Endothelial cell (in vitro differentiated cells): ENCODE measurements at regions not wholly inside any gene's neighbourhood (a gene's known extent, or its start where the extent isn't known, plus 50 kb on each side); places are given as distances from the start of the nearest gene placed in this dataset.

Experiments used
- DNase-seq: peaks from one replicate; pipeline ENCODE4 v3.0.0; 2021; ENCODE audit warnings: low spot score
- H3K27ac Mint-ChIP-seq: one replicate; pipeline ENCODE4 v1.8.0; 2021; ENCODE audit warnings: mixed read lengths, inconsistent platforms; ENCODE audit not compliant: unreplicated experiment
- H3K27me3 Mint-ChIP-seq: one replicate; pipeline ENCODE4 v1.8.0; 2021; ENCODE audit warnings: mild to moderate bottlenecking, moderate library complexity, mixed read lengths, inconsistent platforms; ENCODE audit not compliant: unreplicated experiment
- H3K36me3 Mint-ChIP-seq: one replicate; pipeline ENCODE4 v1.8.0; 2021; ENCODE audit warnings: mild to moderate bottlenecking, low read depth, mixed read lengths, inconsistent platforms; ENCODE audit not compliant: unreplicated experiment
- H3K4me1 Mint-ChIP-seq: one replicate; pipeline ENCODE4 v1.8.0; 2021; ENCODE audit warnings: mild to moderate bottlenecking, mixed read lengths, inconsistent platforms; ENCODE audit not compliant: unreplicated experiment
- H3K4me3 Mint-ChIP-seq: one replicate; pipeline ENCODE4 v1.8.0; 2021; ENCODE audit warnings: mild to moderate bottlenecking, mixed read lengths, inconsistent platforms; ENCODE audit not compliant: unreplicated experiment
- H3K9me3 Mint-ChIP-seq: one replicate; pipeline ENCODE4 v1.8.0; 2021; ENCODE audit warnings: mixed read lengths, inconsistent platforms; ENCODE audit not compliant: unreplicated experiment
- TF ChIP-seq, protein P1 (sequence below): fragments of 200-600 bp; sonication (generic); IDR thresholded peaks from one replicate; pipeline ENCODE4 v1.5.0; 2021; ENCODE audit warnings: antibody characterized with exemption; ENCODE audit not compliant: unreplicated experiment

DNA sequence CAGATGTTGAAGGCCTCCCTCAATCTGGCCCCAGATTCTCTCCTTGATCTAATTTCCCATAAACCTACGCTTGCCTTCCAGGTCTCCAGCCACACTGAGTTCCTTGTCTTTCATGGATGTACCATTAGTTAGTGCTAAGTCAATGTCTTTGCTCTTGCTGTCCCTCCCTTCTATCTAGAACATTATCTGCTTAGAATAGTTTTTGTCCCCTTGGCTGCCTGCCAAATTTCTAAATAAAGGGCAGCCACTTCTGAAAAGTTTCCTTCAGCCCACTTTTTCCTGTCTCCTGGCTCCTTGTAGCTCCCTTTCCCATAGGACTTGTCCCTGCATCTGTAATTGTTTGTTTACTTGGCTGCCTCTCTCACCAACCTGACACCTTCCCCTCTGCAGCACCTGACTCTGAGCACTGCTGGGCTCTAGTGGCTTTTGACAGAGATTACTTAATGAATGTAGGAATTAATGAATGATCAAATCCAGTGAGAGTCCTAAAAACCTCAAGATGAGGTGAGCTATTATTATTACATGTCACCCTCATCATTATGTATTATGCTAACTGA is 58.3 kb downstream of the CXCL12 start:
- DNase-seq: no peak
- no peak overlapping the region for H3K4me3 Mint-ChIP-seq
- H3K4me1 Mint-ChIP-seq: peaks cover 6% of the 10 kb centered on the region
- no peaks in the 10 kb centered on the region for H3K9me3 Mint-ChIP-seq
- peaks cover 2% of the 10 kb centered on the region for H3K27me3 Mint-ChIP-seq
- TF ChIP-seq, protein P1, sequence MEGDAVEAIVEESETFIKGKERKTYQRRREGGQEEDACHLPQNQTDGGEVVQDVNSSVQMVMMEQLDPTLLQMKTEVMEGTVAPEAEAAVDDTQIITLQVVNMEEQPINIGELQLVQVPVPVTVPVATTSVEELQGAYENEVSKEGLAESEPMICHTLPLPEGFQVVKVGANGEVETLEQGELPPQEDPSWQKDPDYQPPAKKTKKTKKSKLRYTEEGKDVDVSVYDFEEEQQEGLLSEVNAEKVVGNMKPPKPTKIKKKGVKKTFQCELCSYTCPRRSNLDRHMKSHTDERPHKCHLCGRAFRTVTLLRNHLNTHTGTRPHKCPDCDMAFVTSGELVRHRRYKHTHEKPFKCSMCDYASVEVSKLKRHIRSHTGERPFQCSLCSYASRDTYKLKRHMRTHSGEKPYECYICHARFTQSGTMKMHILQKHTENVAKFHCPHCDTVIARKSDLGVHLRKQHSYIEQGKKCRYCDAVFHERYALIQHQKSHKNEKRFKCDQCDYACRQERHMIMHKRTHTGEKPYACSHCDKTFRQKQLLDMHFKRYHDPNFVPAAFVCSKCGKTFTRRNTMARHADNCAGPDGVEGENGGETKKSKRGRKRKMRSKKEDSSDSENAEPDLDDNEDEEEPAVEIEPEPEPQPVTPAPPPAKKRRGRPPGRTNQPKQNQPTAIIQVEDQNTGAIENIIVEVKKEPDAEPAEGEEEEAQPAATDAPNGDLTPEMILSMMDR: no peak
- H3K36me3 Mint-ChIP-seq: no peaks in the 10 kb centered on the region
- H3K27ac Mint-ChIP-seq: no peak overlapping the region

DNA sequence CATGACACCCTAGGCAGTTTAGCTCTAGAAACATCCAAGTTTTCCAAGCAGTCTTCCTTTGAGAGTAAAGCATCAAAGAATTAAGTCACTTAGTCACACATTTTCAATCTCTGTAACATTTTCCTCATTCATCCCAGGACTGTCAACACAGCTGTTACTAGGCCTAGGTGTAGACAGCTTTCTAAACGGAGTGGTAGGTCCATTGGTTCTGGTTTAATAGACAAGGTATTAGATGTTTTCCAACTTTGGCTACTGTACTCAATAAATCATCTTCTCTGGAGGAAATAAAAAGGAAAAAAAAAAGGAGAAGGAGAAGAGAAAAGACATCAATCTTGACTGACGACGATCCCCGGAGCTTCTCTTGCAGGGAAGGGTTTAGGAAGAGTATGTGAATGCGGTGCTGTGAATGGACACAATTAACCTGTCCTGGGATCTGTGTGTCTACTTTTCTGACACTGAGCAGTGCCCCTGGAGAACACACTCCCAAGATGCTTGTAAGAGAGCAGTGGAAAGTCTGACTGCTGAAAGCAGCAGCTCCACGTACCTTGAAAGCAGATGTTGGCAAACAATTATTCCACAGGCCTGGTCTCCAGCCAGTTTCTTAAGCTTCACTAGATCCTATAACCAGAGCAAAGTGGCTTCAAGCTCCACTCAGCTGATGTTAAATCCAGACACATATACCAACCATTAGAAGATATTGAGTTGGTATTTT is 59.1 kb downstream of the CXCL12 start:
- Mint-ChIP-seq H3K27me3 (peaks cover 2% of the 10 kb centered on the region), H3K9me3 (no peaks in the 10 kb centered on the region), H3K4me1 (peaks cover 6% of the 10 kb centered on the region), H3K27ac (no peak overlapping the region), H3K36me3 (no peaks in the 10 kb centered on the region), H3K4me3 (no peak overlapping the region)
- DNase-seq: no peak
- TF ChIP-seq, protein P1: no peak

DNA sequence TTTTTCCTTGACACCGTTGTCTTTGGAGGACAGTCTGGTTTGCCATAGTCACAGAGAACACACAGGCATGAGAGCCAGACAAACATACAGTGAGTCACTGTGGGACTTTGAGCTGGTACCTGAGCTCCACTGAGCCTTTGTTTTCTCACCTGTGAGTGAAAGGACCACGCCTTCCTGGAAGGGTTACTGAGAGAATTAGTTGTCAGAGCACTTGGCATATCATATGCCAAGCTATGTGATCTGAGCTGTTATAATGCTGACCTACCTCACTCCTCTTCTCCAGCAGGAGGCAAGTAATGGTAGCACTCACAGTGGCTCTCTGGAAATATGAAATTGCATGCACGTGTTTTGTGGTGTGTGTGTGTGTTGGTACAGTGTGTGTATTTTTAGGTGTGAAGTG is 59.7 kb downstream of the CXCL12 start:
- Mint-ChIP-seq H3K4me3 (no peak overlapping the region), H3K9me3 (no peaks in the 10 kb centered on the region), H3K36me3 (no peaks in the 10 kb centered on the region), H3K27me3 (peaks cover 2% of the 10 kb centered on the region), H3K4me1 (peaks cover 6% of the 10 kb centered on the region), H3K27ac (no peak overlapping the region)
- no peak for DNase-seq
- TF ChIP-seq, protein P1: no peak

DNA sequence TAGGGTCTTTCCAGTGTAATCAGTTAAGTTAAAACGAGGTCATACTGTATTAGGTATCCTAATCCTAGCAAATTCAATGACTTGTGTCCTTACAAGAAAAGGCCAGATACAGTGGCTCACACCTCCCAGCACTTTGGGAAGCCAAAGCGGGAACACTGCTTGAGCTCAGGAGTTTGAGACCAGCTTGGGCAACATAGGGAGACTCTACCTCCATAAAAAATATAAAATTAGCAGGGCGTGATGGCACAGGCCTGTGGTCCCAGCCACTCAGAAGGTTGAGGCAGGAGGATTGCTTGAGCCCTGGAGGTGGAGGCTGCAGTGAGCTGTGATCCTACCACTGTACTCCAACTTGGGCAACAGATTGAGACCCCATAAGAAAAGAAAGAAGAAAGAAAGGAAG is 61.1 kb downstream of the CXCL12 start:
- H3K27ac Mint-ChIP-seq: no peak overlapping the region
- peaks cover 2% of the 10 kb centered on the region for H3K27me3 Mint-ChIP-seq
- no peak for DNase-seq
- no peaks in the 10 kb centered on the region for H3K36me3 Mint-ChIP-seq
- TF ChIP-seq, protein P1: no peak
- H3K4me3 Mint-ChIP-seq: no peak overlapping the region
- no peaks in the 10 kb centered on the region for H3K9me3 Mint-ChIP-seq
- peaks cover 6% of the 10 kb centered on the region for H3K4me1 Mint-ChIP-seq

DNA sequence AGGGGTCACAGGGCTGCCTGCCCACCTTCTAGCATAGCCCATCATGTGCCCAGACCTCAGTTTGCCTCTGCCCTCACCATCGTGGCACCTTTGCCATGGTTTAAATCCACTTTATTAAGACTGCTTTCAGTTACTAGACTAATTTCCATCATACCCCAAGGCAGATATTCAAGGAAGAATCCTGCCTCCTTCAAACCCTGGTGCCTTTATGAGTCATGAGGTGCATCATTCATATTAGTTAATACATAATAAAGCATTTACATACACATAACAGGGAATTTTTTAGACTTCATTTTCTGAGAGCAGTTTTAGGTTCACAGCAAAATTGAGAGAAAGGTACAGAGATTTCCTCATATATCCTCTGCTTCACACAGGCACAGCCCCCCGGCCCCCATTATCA is 62.8 kb downstream of the CXCL12 start:
- Mint-ChIP-seq H3K36me3 (no peaks in the 10 kb centered on the region), H3K27me3 (peaks cover 2% of the 10 kb centered on the region), H3K9me3 (peaks cover 1% of the 10 kb centered on the region), H3K4me1 (peaks cover 6% of the 10 kb centered on the region), H3K4me3 (no peak overlapping the region), H3K27ac (no peak overlapping the region)
- no peak for DNase-seq
- TF ChIP-seq, protein P1: no peak
